Mesothelial cell of epicardium (in vitro differentiated cells): ENCODE measurements at regions not wholly inside any gene's neighbourhood (a gene's known extent, or its start where the extent isn't known, plus 50 kb on each side); places are given as distances from the start of the nearest gene placed in this dataset.
"Not testable (repeated sequence)": the region's sequence is repeated elsewhere in the genome, so short reads cannot be mapped to it uniquely, and the experiment has no call there.

Source experiments
- DNase-seq, 2 experiments: peaks; one replicate each; pipeline ENCODE4 v3.0.0; 2021; ENCODE audit warnings: low spot score in 2 of 2; ENCODE audit not compliant: unreplicated experiment in 2 of 2
- H3K27ac Mint-ChIP-seq: 2 replicates; pipeline ENCODE4 v1.8.0; 2021; ENCODE audit warnings: mixed read lengths
- H3K27me3 Mint-ChIP-seq: 2 replicates; pipeline ENCODE4 v1.8.0; 2021; ENCODE audit warnings: low read depth, mixed read lengths
- H3K36me3 Mint-ChIP-seq: 2 replicates; pipeline ENCODE4 v1.8.0; 2021; ENCODE audit warnings: mixed read lengths
- H3K4me1 Mint-ChIP-seq: 2 replicates; pipeline ENCODE4 v1.8.0; 2021; ENCODE audit warnings: mixed read lengths
- H3K4me3 Mint-ChIP-seq: 2 replicates; pipeline ENCODE4 v1.8.0; 2021; ENCODE audit warnings: mild to moderate bottlenecking, moderate library complexity, mixed read lengths
- H3K9me3 Mint-ChIP-seq: 2 replicates; pipeline ENCODE4 v1.8.0; 2021; ENCODE audit warnings: mixed read lengths
- TF ChIP-seq, protein P1 (sequence below): fragments of 200-600 bp; sonication (generic); IDR thresholded peaks from one replicate; pipeline ENCODE4 v1.5.0; 2021; ENCODE audit warnings: antibody characterized with exemption; ENCODE audit not compliant: unreplicated experiment

DNA sequence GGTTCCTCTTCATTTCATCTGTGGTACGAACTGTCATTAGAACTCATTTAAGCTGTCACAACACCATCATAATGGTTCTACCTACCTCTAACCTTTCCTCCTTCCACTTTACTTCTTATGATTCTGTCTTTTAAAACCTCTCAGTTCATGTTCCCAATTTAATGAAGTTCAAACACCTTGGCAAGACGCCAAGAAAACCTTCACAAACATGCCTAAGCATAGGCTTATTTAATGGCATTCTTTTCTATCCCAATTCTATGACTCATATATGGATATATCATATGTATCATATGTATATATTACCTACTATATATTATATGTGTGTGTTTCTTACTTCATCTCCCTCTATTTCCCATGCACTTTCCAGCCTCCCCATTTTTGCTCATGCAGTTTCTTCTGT, 283.4 kb upstream of the TBX18 start:
- TF ChIP-seq, protein P1, sequence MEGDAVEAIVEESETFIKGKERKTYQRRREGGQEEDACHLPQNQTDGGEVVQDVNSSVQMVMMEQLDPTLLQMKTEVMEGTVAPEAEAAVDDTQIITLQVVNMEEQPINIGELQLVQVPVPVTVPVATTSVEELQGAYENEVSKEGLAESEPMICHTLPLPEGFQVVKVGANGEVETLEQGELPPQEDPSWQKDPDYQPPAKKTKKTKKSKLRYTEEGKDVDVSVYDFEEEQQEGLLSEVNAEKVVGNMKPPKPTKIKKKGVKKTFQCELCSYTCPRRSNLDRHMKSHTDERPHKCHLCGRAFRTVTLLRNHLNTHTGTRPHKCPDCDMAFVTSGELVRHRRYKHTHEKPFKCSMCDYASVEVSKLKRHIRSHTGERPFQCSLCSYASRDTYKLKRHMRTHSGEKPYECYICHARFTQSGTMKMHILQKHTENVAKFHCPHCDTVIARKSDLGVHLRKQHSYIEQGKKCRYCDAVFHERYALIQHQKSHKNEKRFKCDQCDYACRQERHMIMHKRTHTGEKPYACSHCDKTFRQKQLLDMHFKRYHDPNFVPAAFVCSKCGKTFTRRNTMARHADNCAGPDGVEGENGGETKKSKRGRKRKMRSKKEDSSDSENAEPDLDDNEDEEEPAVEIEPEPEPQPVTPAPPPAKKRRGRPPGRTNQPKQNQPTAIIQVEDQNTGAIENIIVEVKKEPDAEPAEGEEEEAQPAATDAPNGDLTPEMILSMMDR, result no peak
- no peak for DNase-seq
- H3K4me3 Mint-ChIP-seq, result no peak overlapping the region
- H3K9me3 Mint-ChIP-seq, result no peaks in the 10 kb centered on the region
- peaks cover 2% of the 10 kb centered on the region for H3K27me3 Mint-ChIP-seq
- H3K27ac Mint-ChIP-seq, result no peak overlapping the region
- no peaks in the 10 kb centered on the region for H3K36me3 Mint-ChIP-seq
- H3K4me1 Mint-ChIP-seq, result no peaks in the 10 kb centered on the region

DNA sequence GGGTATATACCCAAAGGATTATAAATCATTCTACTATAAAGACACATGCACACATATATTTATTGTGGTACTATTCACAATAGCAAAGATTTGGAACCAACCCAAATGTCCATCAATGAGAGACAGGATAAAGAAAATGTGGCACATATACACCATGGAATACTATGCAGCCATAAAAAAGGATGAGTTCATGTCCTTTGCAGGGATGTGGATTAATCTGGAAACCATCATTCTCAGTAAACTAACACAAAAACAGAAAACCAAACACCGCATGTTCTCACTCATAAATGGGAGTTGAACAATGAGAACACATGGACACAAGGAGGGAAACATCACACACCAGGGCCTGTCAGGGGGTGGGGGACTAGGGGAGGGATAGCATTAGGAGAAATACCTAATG, 281.4 kb upstream of the TBX18 start:
- not testable (repeated sequence) for H3K4me1 Mint-ChIP-seq, H3K27me3 Mint-ChIP-seq, H3K36me3 Mint-ChIP-seq, H3K4me3 Mint-ChIP-seq, H3K9me3 Mint-ChIP-seq, H3K27ac Mint-ChIP-seq, DNase-seq

DNA sequence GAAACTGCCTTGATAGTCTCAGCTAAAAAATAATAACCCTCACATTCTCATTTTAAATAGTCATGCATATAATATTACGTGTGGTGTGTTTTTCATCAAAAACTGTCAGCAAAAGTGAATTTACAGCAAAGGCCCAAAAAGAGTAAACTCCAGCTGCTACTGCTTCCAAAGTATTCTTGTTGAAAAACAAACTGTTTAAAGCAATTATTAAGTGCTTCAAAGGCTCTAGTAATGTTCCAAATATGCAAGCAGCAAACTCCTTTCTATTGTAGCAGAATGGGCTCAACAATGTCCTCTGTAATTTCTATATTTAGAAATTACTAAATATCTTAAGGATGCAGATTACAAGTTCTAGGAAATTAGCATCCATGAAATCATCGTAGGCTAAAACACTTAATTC, 280.0 kb upstream of the TBX18 start:
- no peak overlapping the region for H3K27ac Mint-ChIP-seq
- DNase-seq, result no peak
- H3K27me3 Mint-ChIP-seq, result peaks cover 2% of the 10 kb centered on the region
- H3K4me1 Mint-ChIP-seq, result no peaks in the 10 kb centered on the region
- TF ChIP-seq, protein P1, result no peak
- no peaks in the 10 kb centered on the region for H3K36me3 Mint-ChIP-seq
- H3K9me3 Mint-ChIP-seq, result no peaks in the 10 kb centered on the region
- H3K4me3 Mint-ChIP-seq, result no peak overlapping the region

DNA sequence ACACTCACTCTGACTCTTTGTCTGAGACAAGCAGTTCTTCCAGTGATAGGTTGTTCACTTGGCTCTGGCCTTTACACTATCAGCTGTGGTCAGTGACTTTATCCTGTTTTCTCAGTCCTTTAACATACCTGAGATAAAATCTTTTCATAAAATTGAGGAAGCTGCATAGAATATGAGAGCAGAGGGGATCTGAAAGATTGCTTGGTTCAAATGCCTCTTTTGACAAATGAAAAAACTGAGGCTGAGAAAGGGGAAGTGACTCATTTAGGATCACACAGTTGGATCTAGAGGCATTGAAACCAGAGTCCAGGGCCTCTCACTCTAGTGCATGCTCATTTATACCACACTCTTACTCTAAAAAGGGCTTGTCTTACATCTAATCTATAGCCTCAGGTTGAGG, 277.0 kb upstream of the TBX18 start:
- no peak for DNase-seq
- Mint-ChIP-seq H3K36me3 (no peaks in the 10 kb centered on the region), H3K4me1 (no peaks in the 10 kb centered on the region), H3K27me3 (peaks cover 2% of the 10 kb centered on the region), H3K4me3 (no peak overlapping the region), H3K27ac (no peak overlapping the region), H3K9me3 (peaks cover 7% of the 10 kb centered on the region)
- TF ChIP-seq, protein P1, result no peak

- Mint-ChIP-seq H3K4me3 (no peak overlapping the region), H3K36me3 (no peaks in the 10 kb centered on the region), H3K4me1 (no peaks in the 10 kb centered on the region), H3K9me3 (peaks cover 27% of the 10 kb centered on the region), H3K27me3 (peaks cover 2% of the 10 kb centered on the region), H3K27ac (no peak overlapping the region)
- no peak for DNase-seq
- TF ChIP-seq, protein P1, result no peak
Observed at GRCh38 chr6:85037221-85037620, 272.8 kb upstream of the TBX18 start.

GRCh38 chr6:85035766-85036165, 271.4 kb upstream of the TBX18 start:
- Mint-ChIP-seq H3K36me3 (no peaks in the 10 kb centered on the region), H3K27me3 (no peaks in the 10 kb centered on the region), H3K4me1 (no peaks in the 10 kb centered on the region), H3K27ac (no peak overlapping the region), H3K9me3 (peaks cover 27% of the 10 kb centered on the region), H3K4me3 (no peak overlapping the region)
- TF ChIP-seq, protein P1, result no peak
- no peak for DNase-seq
